ENCODE measurements at regions not wholly inside any gene's neighbourhood (a gene's known extent, or its start where the extent isn't known, plus 50 kb on each side); places are given as distances from the start of the nearest gene placed in this dataset.

- TF ChIP-seq EZH2 (IDR thresholded peaks at IDR 0.05; ENCODE audit: borderline replicate concordance, low read length): no peak
- TF ChIP-seq CTCF (IDR thresholded peaks at IDR 0.05; ENCODE audit: low read length): no peak
These were observed 224.2 kb downstream of the NDUFS4 start for GRCh38 chr5:53784596-53784995.

Data from OCI-LY1 (cell line).